H9 (cell line): ENCODE measurements at regions not wholly inside any gene's neighbourhood (a gene's known extent, or its start where the extent isn't known, plus 50 kb on each side); places are given as distances from the start of the nearest gene placed in this dataset.

Experiments
- DNase-seq: peaks from one replicate; pipeline ENCODE4 v3.0.0-alpha.2; 2017
- H2AFZ ChIP-seq: one replicate; pipeline ENCODE4 v1.6.1; 2013; ENCODE audit warnings: mild to moderate bottlenecking, low read length, control low read depth, moderate library complexity
- H2AK5ac ChIP-seq: 2 replicates; pipeline ENCODE4 v1.6.1; 2013; ENCODE audit warnings: low read length, control low read depth, mixed read lengths; ENCODE audit not compliant: insufficient read length
- H2BK120ac ChIP-seq: one replicate; pipeline ENCODE4 v1.6.1; 2013; ENCODE audit warnings: low read depth, mild to moderate bottlenecking, low read length, control low read depth, inconsistent platforms; ENCODE audit not compliant: poor library complexity, severe bottlenecking
- H2BK12ac ChIP-seq: 2 replicates; pipeline ENCODE4 v1.6.1; 2013; ENCODE audit warnings: low read length, control low read depth, mixed read lengths, low read depth; ENCODE audit not compliant: insufficient read length
- H2BK15ac ChIP-seq: 2 replicates; pipeline ENCODE4 v1.6.1; 2013; ENCODE audit warnings: low read depth, low read length, control low read depth
- H2BK20ac ChIP-seq: one replicate; pipeline ENCODE4 v1.6.1; 2013; ENCODE audit warnings: low read depth, mild to moderate bottlenecking, low read length, control low read depth, inconsistent platforms; ENCODE audit not compliant: poor library complexity, severe bottlenecking
- H2BK5ac ChIP-seq: 2 replicates; pipeline ENCODE4 v1.6.1; 2013; ENCODE audit warnings: low read length, control low read depth, mixed read lengths; ENCODE audit not compliant: insufficient read length
- H3K14ac ChIP-seq: 2 replicates; pipeline ENCODE4 v1.6.1; 2013; ENCODE audit warnings: low read length, control low read depth; ENCODE audit not compliant: insufficient read depth
- H3K18ac ChIP-seq: 2 replicates; pipeline ENCODE4 v1.6.1; 2013; ENCODE audit warnings: low read depth, mild to moderate bottlenecking, mixed read lengths, low read length, control low read depth; ENCODE audit not compliant: insufficient read length
- H3K23ac ChIP-seq: 2 replicates; pipeline ENCODE4 v1.6.1; 2013; ENCODE audit warnings: low read length, control low read depth, mixed read lengths, low read depth; ENCODE audit not compliant: insufficient read length
- H3K23me2 ChIP-seq: 2 replicates; pipeline ENCODE4 v1.6.1; 2013; ENCODE audit warnings: low read depth, mild to moderate bottlenecking, mixed read lengths, low read length, control low read depth; ENCODE audit not compliant: insufficient read length, poor library complexity, severe bottlenecking
- H3K27ac ChIP-seq: 2 replicates; pipeline ENCODE4 v1.5.1; 2013; ENCODE audit warnings: low read length, control low read depth, mixed read lengths, low read depth; ENCODE audit not compliant: insufficient read length
- H3K27me3 ChIP-seq: 2 replicates; pipeline ENCODE4 v1.6.1; 2013; ENCODE audit warnings: low read length, control low read depth, inconsistent platforms; ENCODE audit not compliant: insufficient read depth
- H3K4ac ChIP-seq: 2 replicates; pipeline ENCODE4 v1.6.1; 2013; ENCODE audit warnings: low read depth, mild to moderate bottlenecking, control low read depth, inconsistent platforms, low read length, moderate library complexity
- H3K4me1 ChIP-seq: 2 replicates; pipeline ENCODE4 v1.6.1; 2013; ENCODE audit warnings: low read length, control low read depth, inconsistent platforms; ENCODE audit not compliant: insufficient read depth
- H3K4me2 ChIP-seq: 2 replicates; pipeline ENCODE4 v1.6.1; 2013; ENCODE audit warnings: low read length, control low read depth, mixed read lengths; ENCODE audit not compliant: insufficient read length, insufficient read depth
- H3K56ac ChIP-seq: 2 replicates; pipeline ENCODE4 v1.6.1; 2013; ENCODE audit warnings: low read depth, mild to moderate bottlenecking, mixed read lengths, low read length, control low read depth; ENCODE audit not compliant: insufficient read length
- H3K79me1 ChIP-seq: 2 replicates; pipeline ENCODE4 v1.6.1; 2013; ENCODE audit warnings: low read depth, mild to moderate bottlenecking, moderate library complexity, low read length, control low read depth, inconsistent platforms; ENCODE audit not compliant: insufficient read depth, poor library complexity, severe bottlenecking
- H3K79me2 ChIP-seq: 2 replicates; pipeline ENCODE4 v1.6.1; 2013; ENCODE audit warnings: low read length, control low read depth, inconsistent platforms; ENCODE audit not compliant: insufficient read depth
- H3K9ac ChIP-seq: 2 replicates; pipeline ENCODE4 v1.6.1; 2013; ENCODE audit warnings: low read length, control low read depth, mixed read lengths; ENCODE audit not compliant: insufficient read length; ENCODE audit errors: extremely low read depth
- H3K9me3 ChIP-seq: one replicate; pipeline ENCODE4 v1.6.1; 2013; ENCODE audit warnings: low read depth, low read length, inconsistent platforms; ENCODE audit not compliant: control insufficient read depth
- H3T11ph ChIP-seq: one replicate; pipeline ENCODE4 v1.6.1; 2013; ENCODE audit warnings: mild to moderate bottlenecking, low read length, control low read depth, inconsistent platforms
- H4K20me1 ChIP-seq: one replicate; pipeline ENCODE4 v1.6.1; 2013; ENCODE audit not compliant: control insufficient read depth, insufficient read length, insufficient read depth
- H4K5ac ChIP-seq: 2 replicates; pipeline ENCODE4 v1.6.1; 2013; ENCODE audit warnings: low read depth, mild to moderate bottlenecking, mixed read lengths, low read length, control low read depth; ENCODE audit not compliant: insufficient read length
- H4K8ac ChIP-seq: replicated peaks from 2 replicates; pipeline ENCODE4 v1.6.1; 2013; ENCODE audit warnings: low read length, control low read depth, mixed read lengths, low read depth; ENCODE audit not compliant: insufficient read length
- H4K91ac ChIP-seq: 2 replicates; pipeline ENCODE4 v1.6.1; 2013; ENCODE audit warnings: low read depth, mild to moderate bottlenecking, moderate library complexity, mixed read lengths, low read length, control low read depth; ENCODE audit not compliant: insufficient read length
- H3K27ac Mint-ChIP-seq, 3 experiments: 2 replicates in 2 of 3; 3 replicates in 1 of 3; pipeline ENCODE4 v1.8.0; 2020 to 2021; ENCODE audit warnings: mixed read lengths in 3 of 3, mild to moderate bottlenecking in 1 of 3, moderate library complexity in 1 of 3
- H3K27me3 Mint-ChIP-seq: 2 replicates; pipeline ENCODE4 v1.8.0; 2021; ENCODE audit warnings: low read depth, mild to moderate bottlenecking, moderate library complexity, mixed read lengths
- H3K36me3 Mint-ChIP-seq, 3 experiments: 2 replicates in 2 of 3; 3 replicates in 1 of 3; pipeline ENCODE4 v1.8.0; 2020 to 2021; ENCODE audit warnings: low read depth in 3 of 3, mixed read lengths in 3 of 3; ENCODE audit not compliant: insufficient read depth in 1 of 3
- H3K4me1 Mint-ChIP-seq, 2 experiments: 2 replicates each; pipeline ENCODE4 v1.8.0; 2020; ENCODE audit warnings: mixed read lengths in 2 of 2
- H3K4me3 Mint-ChIP-seq, 2 experiments: 2 replicates in 1 of 2; 3 replicates in 1 of 2; pipeline ENCODE4 v1.8.0; 2020 to 2021; ENCODE audit warnings: mild to moderate bottlenecking in 2 of 2, mixed read lengths in 2 of 2, moderate library complexity in 1 of 2
- H3K9me3 Mint-ChIP-seq, 2 experiments: 2 replicates in 1 of 2; 3 replicates in 1 of 2; pipeline ENCODE4 v1.8.0; 2020; ENCODE audit warnings: mild to moderate bottlenecking in 2 of 2, mixed read lengths in 2 of 2, moderate library complexity in 1 of 2
- CTCF ChIP-seq: fragments of 200-600 bp; sonication (generic); conservative IDR thresholded peaks from 3 replicates; pipeline ENCODE4 v1.8.0; 2021; ENCODE audit warnings: antibody characterized with exemption, mild to moderate bottlenecking
- WGBS: extraction: QIAGEN DNeasy Blood & Tissue Kit; methylation state at CpG from one replicate; pipeline ENCODE4 v1.1.7; 2013; ENCODE audit warnings: missing lambda C conversion rate, low lambda C conversion rate, mixed read lengths; ENCODE audit not compliant: insufficient read length; ENCODE audit errors: extremely low coverage; 5-methylcytosine and 5-hydroxymethylcytosine counted together

GRCh38 chr4:181581983-181582382 is 661.2 kb upstream of the TENM3 start:
- no peak overlapping the region for H2BK15ac ChIP-seq
- H3K18ac ChIP-seq, result no peak overlapping the region
- no peak overlapping the region for H3K4me2 ChIP-seq
- no peak overlapping the region for H4K8ac ChIP-seq
- no peak overlapping the region for H3K14ac ChIP-seq
- H4K91ac ChIP-seq, result no peak overlapping the region
- no peak for DNase-seq
- no peaks in the 10 kb centered on the region for H4K20me1 ChIP-seq
- H2BK5ac ChIP-seq, result no peak overlapping the region
- no peaks in the 10 kb centered on the region for H3K9me3 Mint-ChIP-seq
- no peak for TF ChIP-seq CTCF
- H3K27me3 Mint-ChIP-seq, result no peaks in the 10 kb centered on the region
- no peak overlapping the region for H3K23ac ChIP-seq
- no peak overlapping the region for H2AFZ ChIP-seq
- no peak overlapping the region for H4K5ac ChIP-seq
- no peaks in the 10 kb centered on the region for H3K4me1 ChIP-seq
- no peak overlapping the region for H3K27ac ChIP-seq
- H3K9me3 ChIP-seq, result no peaks in the 10 kb centered on the region
- H3K27me3 ChIP-seq, result no peaks in the 10 kb centered on the region
- no peak overlapping the region for H2AK5ac ChIP-seq
- no peak overlapping the region for H3T11ph ChIP-seq
- no CpG with 5 or more reads among the region's 4 CpGs for WGBS
- no peaks in the 10 kb centered on the region for H3K36me3 Mint-ChIP-seq
- H3K27ac Mint-ChIP-seq, result no peak overlapping the region
- no peak overlapping the region for H3K4ac ChIP-seq
- no peak overlapping the region for H2BK20ac ChIP-seq
- no peak overlapping the region for H3K56ac ChIP-seq
- peaks cover 3 to 5% of the 10 kb centered on the region in 2 experiments; a peak in 1 of 4 replicates for H3K4me1 Mint-ChIP-seq
- H2BK120ac ChIP-seq, result no peak overlapping the region
- H2BK12ac ChIP-seq, result no peak overlapping the region
- no peak overlapping the region for H3K4me3 Mint-ChIP-seq
- no peaks in the 10 kb centered on the region for H3K79me2 ChIP-seq
- H3K23me2 ChIP-seq, result no peaks in the 10 kb centered on the region
- H3K9ac ChIP-seq, result no peak overlapping the region
- no peaks in the 10 kb centered on the region for H3K79me1 ChIP-seq
